ENCODE measurements at regions not wholly inside any gene's neighbourhood (a gene's known extent, or its start where the extent isn't known, plus 50 kb on each side); places are given as distances from the start of the nearest gene placed in this dataset.

GRCh38 chr4:1559896-1560650, 124.0 kb downstream of the FAM53A start:
- no peaks in the 10 kb centered on the region for H3K36me3 ChIP-seq (ENCODE audit: control insufficient read depth, insufficient read depth, low read length)
- no peak overlapping the region for H3K4me3 ChIP-seq (ENCODE audit: insufficient read depth, low read depth, low read length, poor library complexity, severe bottlenecking)
- no peaks in the 10 kb centered on the region for H3K4me1 ChIP-seq (ENCODE audit: control insufficient read depth, insufficient read depth, low read length, poor library complexity, severe bottlenecking)
- DNase-seq: no peak
- H3K27ac ChIP-seq (ENCODE audit: insufficient read depth, low read length, poor library complexity, severe bottlenecking): no peak overlapping the region
- no peaks in the 10 kb centered on the region for H3K27me3 ChIP-seq (replicated peaks; ENCODE audit: control insufficient read depth, insufficient read depth, low read length, poor library complexity, severe bottlenecking)
- no peaks in the 10 kb centered on the region for H3K9me3 ChIP-seq (ENCODE audit: control insufficient read depth, low read length)

- DNase-seq: no peak
- Histone ChIP-seq H3K4me3 (ENCODE audit: insufficient read depth, low read depth, low read length, poor library complexity, severe bottlenecking) (no peak overlapping the region), H3K27me3 (replicated peaks; ENCODE audit: control insufficient read depth, insufficient read depth, low read length, poor library complexity, severe bottlenecking) (no peaks in the 10 kb centered on the region), H3K27ac (ENCODE audit: insufficient read depth, low read length, poor library complexity, severe bottlenecking) (no peak overlapping the region), H3K4me1 (ENCODE audit: control insufficient read depth, insufficient read depth, low read length, poor library complexity, severe bottlenecking) (no peaks in the 10 kb centered on the region), H3K9me3 (ENCODE audit: control insufficient read depth, low read length) (no peaks in the 10 kb centered on the region), H3K36me3 (ENCODE audit: control insufficient read depth, insufficient read depth, low read length) (no peaks in the 10 kb centered on the region)
Measured at GRCh38 chr4:1558205-1558604, 125.9 kb downstream of the FAM53A start.

GRCh38 chr4:1557221-1557597, 126.9 kb downstream of the FAM53A start:
- no peaks in the 10 kb centered on the region for H3K27me3 ChIP-seq (replicated peaks; ENCODE audit: control insufficient read depth, insufficient read depth, low read length, poor library complexity, severe bottlenecking)
- DNase-seq: no peak
- no peaks in the 10 kb centered on the region for H3K4me1 ChIP-seq (ENCODE audit: control insufficient read depth, insufficient read depth, low read length, poor library complexity, severe bottlenecking)
- H3K27ac ChIP-seq (ENCODE audit: insufficient read depth, low read length, poor library complexity, severe bottlenecking): no peak overlapping the region
- no peaks in the 10 kb centered on the region for H3K36me3 ChIP-seq (ENCODE audit: control insufficient read depth, insufficient read depth, low read length)
- H3K9me3 ChIP-seq (ENCODE audit: control insufficient read depth, low read length): no peaks in the 10 kb centered on the region
- no peak overlapping the region for H3K4me3 ChIP-seq (ENCODE audit: insufficient read depth, low read depth, low read length, poor library complexity, severe bottlenecking)

GRCh38 chr4:1556541-1557220, 127.4 kb downstream of the FAM53A start:
- Histone ChIP-seq H3K4me1 (ENCODE audit: control insufficient read depth, insufficient read depth, low read length, poor library complexity, severe bottlenecking) (no peaks in the 10 kb centered on the region), H3K27ac (ENCODE audit: insufficient read depth, low read length, poor library complexity, severe bottlenecking) (no peak overlapping the region), H3K27me3 (replicated peaks; ENCODE audit: control insufficient read depth, insufficient read depth, low read length, poor library complexity, severe bottlenecking) (no peaks in the 10 kb centered on the region), H3K36me3 (ENCODE audit: control insufficient read depth, insufficient read depth, low read length) (no peaks in the 10 kb centered on the region), H3K4me3 (ENCODE audit: insufficient read depth, low read depth, low read length, poor library complexity, severe bottlenecking) (no peak overlapping the region), H3K9me3 (ENCODE audit: control insufficient read depth, low read length) (no peaks in the 10 kb centered on the region)
- no peak for DNase-seq

GRCh38 chr4:1554876-1555265, 129.2 kb downstream of the FAM53A start:
- H3K36me3 ChIP-seq (ENCODE audit: control insufficient read depth, insufficient read depth, low read length): no peaks in the 10 kb centered on the region
- no peak overlapping the region for H3K4me3 ChIP-seq (ENCODE audit: insufficient read depth, low read depth, low read length, poor library complexity, severe bottlenecking)
- no peaks in the 10 kb centered on the region for H3K4me1 ChIP-seq (ENCODE audit: control insufficient read depth, insufficient read depth, low read length, poor library complexity, severe bottlenecking)
- H3K27ac ChIP-seq (ENCODE audit: insufficient read depth, low read length, poor library complexity, severe bottlenecking): no peak overlapping the region
- H3K9me3 ChIP-seq (ENCODE audit: control insufficient read depth, low read length): no peaks in the 10 kb centered on the region
- H3K27me3 ChIP-seq (replicated peaks; ENCODE audit: control insufficient read depth, insufficient read depth, low read length, poor library complexity, severe bottlenecking): no peaks in the 10 kb centered on the region
- DNase-seq: no peak

- no peak for DNase-seq
- Histone ChIP-seq H3K27me3 (replicated peaks; ENCODE audit: control insufficient read depth, insufficient read depth, low read length, poor library complexity, severe bottlenecking) (no peaks in the 10 kb centered on the region), H3K27ac (ENCODE audit: insufficient read depth, low read length, poor library complexity, severe bottlenecking) (no peak overlapping the region), H3K36me3 (ENCODE audit: control insufficient read depth, insufficient read depth, low read length) (no peaks in the 10 kb centered on the region), H3K9me3 (ENCODE audit: control insufficient read depth, low read length) (no peaks in the 10 kb centered on the region), H3K4me1 (ENCODE audit: control insufficient read depth, insufficient read depth, low read length, poor library complexity, severe bottlenecking) (no peaks in the 10 kb centered on the region), H3K4me3 (ENCODE audit: insufficient read depth, low read depth, low read length, poor library complexity, severe bottlenecking) (no peak overlapping the region)
Measured at GRCh38 chr4:1554246-1554875, 129.8 kb downstream of the FAM53A start.

GRCh38 chr4:1553365-1553764, 130.7 kb downstream of the FAM53A start:
- H3K4me1 ChIP-seq (ENCODE audit: control insufficient read depth, insufficient read depth, low read length, poor library complexity, severe bottlenecking): peaks cover 6% of the 10 kb centered on the region
- no peaks in the 10 kb centered on the region for H3K36me3 ChIP-seq (ENCODE audit: control insufficient read depth, insufficient read depth, low read length)
- no peaks in the 10 kb centered on the region for H3K9me3 ChIP-seq (ENCODE audit: control insufficient read depth, low read length)
- no peaks in the 10 kb centered on the region for H3K27me3 ChIP-seq (replicated peaks; ENCODE audit: control insufficient read depth, insufficient read depth, low read length, poor library complexity, severe bottlenecking)
- DNase-seq: no peak
- no peak overlapping the region for H3K4me3 ChIP-seq (ENCODE audit: insufficient read depth, low read depth, low read length, poor library complexity, severe bottlenecking)
- H3K27ac ChIP-seq (ENCODE audit: insufficient read depth, low read length, poor library complexity, severe bottlenecking): no peak overlapping the region

- Histone ChIP-seq H3K4me1 (ENCODE audit: control insufficient read depth, insufficient read depth, low read length, poor library complexity, severe bottlenecking) (peaks cover 6% of the 10 kb centered on the region), H3K4me3 (ENCODE audit: insufficient read depth, low read depth, low read length, poor library complexity, severe bottlenecking) (no peak overlapping the region), H3K27me3 (replicated peaks; ENCODE audit: control insufficient read depth, insufficient read depth, low read length, poor library complexity, severe bottlenecking) (no peaks in the 10 kb centered on the region), H3K9me3 (ENCODE audit: control insufficient read depth, low read length) (no peaks in the 10 kb centered on the region), H3K36me3 (ENCODE audit: control insufficient read depth, insufficient read depth, low read length) (no peaks in the 10 kb centered on the region), H3K27ac (ENCODE audit: insufficient read depth, low read length, poor library complexity, severe bottlenecking) (no peak overlapping the region)
- DNase-seq: no peak
Measured at GRCh38 chr4:1552451-1552850, 131.7 kb downstream of the FAM53A start.

GRCh38 chr4:1551211-1551610, 132.9 kb downstream of the FAM53A start:
- H3K27me3 ChIP-seq (replicated peaks; ENCODE audit: control insufficient read depth, insufficient read depth, low read length, poor library complexity, severe bottlenecking): no peaks in the 10 kb centered on the region
- no peak for DNase-seq

More at GRCh38 chr4:1551211-1551610, 132.9 kb downstream of the FAM53A start:
- Histone ChIP-seq H3K4me1 (ENCODE audit: control insufficient read depth, insufficient read depth, low read length, poor library complexity, severe bottlenecking) (peaks cover 6% of the 10 kb centered on the region), H3K36me3 (ENCODE audit: control insufficient read depth, insufficient read depth, low read length) (no peaks in the 10 kb centered on the region), H3K27ac (ENCODE audit: insufficient read depth, low read length, poor library complexity, severe bottlenecking) (no peak overlapping the region), H3K9me3 (ENCODE audit: control insufficient read depth, low read length) (no peaks in the 10 kb centered on the region), H3K4me3 (ENCODE audit: insufficient read depth, low read depth, low read length, poor library complexity, severe bottlenecking) (no peak overlapping the region)
